KBM-7 (cell line): ENCODE measurements at regions not wholly inside any gene's neighbourhood (a gene's known extent, or its start where the extent isn't known, plus 50 kb on each side); places are given as distances from the start of the nearest gene placed in this dataset.

Experiments
- DNase-seq: peaks from one replicate; pipeline ENCODE4 v3.0.0-alpha.2; 2015
- in situ Hi-C: fragments of 300-500 bp; cut with MboI; formaldehyde crosslinking; loops from 2 replicates; pipeline ENCODE4 v1.14.3; 2020; ENCODE audit warnings: low sequenced_read_pairs, low pct_unique_long_range_greater_than_20kb, mixed read lengths

DNA sequence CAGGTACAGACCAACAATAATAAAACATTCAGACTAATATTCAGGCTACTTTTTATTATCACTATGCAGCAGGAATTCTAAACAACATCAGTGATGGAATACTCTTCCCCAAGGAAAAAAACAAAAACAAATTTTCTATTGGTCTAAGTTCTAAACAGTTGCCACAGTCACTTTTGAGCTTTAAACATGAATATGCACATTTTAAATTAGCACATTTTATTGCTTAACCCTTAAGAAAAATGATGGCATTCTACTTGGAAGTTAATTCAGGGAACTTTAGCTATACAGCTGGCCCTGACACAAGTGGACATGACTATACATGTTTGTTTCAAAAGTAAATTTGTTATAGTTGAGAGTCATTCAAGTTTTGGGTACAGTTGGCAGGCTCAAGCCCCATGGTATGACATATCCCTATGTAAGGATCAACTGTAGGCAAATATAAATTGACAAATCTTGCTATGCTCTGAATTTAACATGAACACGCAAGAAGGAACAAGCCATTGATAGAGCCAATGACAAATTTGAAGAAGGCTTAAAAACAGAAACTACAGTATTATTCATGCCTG lies 224.3 kb upstream of the AMIGO2 start:
- DNase-seq, result no peak
- in situ Hi-C loops, result no loop called here

DNA sequence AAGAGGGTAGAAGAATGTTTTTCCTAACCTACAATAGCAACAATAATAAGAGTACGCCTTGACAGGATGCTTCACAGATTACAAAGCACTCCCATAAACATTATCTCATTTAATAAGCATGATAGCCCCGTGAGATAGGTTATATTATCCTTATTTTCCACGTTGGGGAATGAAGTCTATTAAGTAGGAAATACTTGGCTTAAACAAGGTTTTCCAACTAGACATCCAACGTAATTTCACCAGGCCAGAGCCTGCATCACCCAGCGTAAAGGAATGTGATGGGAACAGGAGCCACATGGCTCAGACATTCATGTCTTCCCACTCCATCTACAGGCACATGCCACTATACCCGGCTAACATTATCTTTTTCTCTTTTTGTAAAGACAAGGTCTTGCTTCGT lies 223.4 kb upstream of the AMIGO2 start:
- in situ Hi-C loops, result no loop called here
- no peak for DNase-seq

DNA sequence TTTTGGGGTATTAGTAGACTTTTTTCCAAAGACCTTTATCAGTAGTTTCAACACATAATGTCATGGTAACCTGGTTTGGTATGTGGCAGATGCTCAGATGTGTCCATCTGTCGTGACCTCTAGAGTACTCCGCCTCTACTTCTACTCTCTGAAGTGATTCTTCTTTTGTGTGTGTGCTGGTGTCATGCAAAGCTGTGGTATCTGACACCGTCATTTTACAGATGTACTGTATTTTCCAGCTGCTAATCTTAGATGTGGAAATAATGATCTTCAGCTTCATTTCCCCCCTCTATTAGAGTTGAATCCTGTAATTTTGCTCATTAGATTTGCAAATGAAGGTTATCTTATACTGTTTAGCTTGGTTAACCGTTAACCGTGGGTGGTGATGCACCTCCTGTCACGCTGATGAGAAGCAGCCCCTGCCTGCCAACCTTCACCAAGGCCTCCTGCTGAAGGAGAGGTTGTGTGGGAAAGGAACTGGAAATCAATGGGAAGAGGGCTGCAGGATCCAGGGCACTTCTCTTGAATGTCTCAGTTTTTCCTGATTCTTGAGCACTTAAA lies 222.4 kb upstream of the AMIGO2 start:
- DNase-seq, result no peak
- in situ Hi-C loops, result no loop called here

DNA sequence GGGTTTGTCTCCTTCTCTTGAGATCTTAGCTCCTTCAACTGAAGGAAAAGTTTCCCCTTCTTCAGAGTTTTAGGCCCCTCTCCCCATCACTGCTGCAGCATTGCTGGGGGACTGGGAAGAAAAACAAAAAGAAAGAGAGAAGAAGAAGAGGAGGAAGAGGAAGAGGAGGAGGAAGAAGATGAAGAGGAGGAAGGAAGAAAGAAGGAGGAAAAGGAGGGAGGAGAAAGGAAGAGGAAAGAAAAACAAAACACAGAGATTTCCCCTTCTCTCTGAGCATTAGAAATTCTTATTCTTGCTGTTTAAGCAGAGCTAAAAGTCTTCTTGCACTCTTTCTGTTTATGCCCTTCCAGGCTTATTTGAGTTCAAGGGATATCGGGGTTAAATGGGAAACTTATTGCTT lies 219.8 kb upstream of the AMIGO2 start:
- in situ Hi-C loops, result no loop called here

DNA sequence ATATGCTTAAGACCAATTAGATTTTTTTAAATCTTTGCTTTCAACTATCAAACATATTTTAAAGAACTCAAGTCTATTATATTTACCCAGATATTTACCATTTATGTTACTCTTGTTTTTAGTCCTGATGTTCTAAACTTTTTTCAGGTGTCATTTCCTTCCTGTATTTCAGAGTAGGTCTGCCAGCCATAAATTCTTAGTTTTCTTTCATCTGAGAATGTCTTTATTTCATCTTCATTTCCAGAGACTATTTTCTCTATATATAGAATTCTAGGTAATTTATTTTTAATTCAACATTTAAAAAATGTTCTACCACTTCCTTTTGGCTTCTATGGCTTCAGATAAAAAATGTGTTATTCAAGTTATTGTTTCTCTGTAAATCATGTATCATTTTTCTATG lies 218.2 kb upstream of the AMIGO2 start:
- in situ Hi-C loops, result no loop called here
- no peak for DNase-seq

More for the DNA sequence above, 219.8 kb upstream of the AMIGO2 start:
- DNase-seq, result no peak

DNA sequence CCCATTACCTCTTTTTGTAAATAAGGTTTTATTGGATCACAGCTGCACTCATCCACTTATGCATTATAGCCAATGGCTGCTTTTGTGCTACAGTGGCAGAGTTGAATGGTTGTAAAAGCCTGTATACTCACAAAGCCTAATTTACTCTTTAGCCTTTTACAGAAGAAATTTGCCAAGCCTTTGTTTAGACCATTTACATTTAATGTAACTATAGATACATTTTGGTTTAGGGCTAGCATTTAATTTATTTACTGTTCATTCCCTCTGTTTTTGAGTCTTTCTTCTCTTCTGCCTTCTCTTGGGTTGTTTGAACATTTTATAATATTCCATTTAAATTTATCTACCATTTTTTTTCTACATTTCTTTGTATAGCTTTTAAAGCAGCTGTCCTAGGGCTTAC lies 217.1 kb upstream of the AMIGO2 start:
- in situ Hi-C loops, result no loop called here
- no peak for DNase-seq

DNA sequence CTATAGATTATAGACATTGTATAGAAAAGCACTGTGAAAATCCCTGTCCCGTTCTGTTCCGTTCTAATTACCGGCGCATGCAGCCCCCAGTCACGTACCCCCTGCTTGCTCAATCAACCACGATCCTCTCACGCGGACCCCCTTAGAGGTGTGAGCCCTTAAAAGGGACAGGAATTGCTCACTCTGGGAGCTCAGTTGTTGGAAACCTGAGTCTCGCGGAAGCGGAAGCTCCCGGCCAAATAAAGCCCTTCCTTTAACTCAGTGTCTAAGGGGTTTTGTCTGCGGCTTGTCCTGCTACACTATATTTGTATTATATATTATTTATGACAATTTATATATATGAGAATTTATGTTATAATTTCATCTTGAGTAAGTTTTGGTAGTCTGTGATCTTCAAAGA lies 213.6 kb upstream of the AMIGO2 start:
- in situ Hi-C loops, result no loop called here
- no peak for DNase-seq

DNA sequence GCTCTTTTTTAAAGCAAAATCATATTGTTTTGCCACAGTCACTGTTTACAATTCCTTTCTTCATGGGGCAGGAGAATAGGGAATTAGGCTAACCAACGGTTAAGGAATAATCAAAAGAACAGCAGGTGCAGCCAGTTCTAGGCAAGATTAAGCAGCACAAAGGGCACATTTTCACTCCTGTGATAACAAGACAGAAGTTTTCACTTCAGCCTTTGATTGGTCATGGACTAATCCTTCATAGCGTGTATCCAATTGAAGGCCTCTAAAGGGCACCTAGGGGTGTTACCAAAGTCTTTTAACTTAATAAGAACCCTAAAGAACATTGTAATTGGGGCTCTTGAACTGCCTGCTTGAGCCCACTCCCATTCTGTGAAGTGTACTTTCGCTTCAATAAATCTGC lies 206.9 kb upstream of the AMIGO2 start:
- in situ Hi-C loops, result no loop called here
- no peak for DNase-seq
